ACC112 (cell line): ENCODE measurements at regions not wholly inside any gene's neighbourhood (a gene's known extent, or its start where the extent isn't known, plus 50 kb on each side); places are given as distances from the start of the nearest gene placed in this dataset.

ENCODE experiments used
- H2AFZ ChIP-seq: fragments of 200-600 bp; sonication (generic); one replicate; pipeline ENCODE4 v1.6.0; 2017; ENCODE audit warnings: antibody characterized with exemption, low read length; ENCODE audit not compliant: unreplicated experiment
- H3K27ac ChIP-seq: fragments of 200-600 bp; sonication (generic); 2 replicates; pipeline ENCODE4 v1.5.1; 2014; ENCODE audit warnings: low read depth, mild to moderate bottlenecking, antibody characterized with exemption, low read length, moderate library complexity
- H3K27me3 ChIP-seq: fragments of 200-600 bp; sonication (generic); 2 replicates; pipeline ENCODE4 v1.6.1; 2014; ENCODE audit warnings: mild to moderate bottlenecking, antibody characterized with exemption, low read length, moderate library complexity, mixed read lengths; ENCODE audit not compliant: insufficient read depth
- H3K36me3 ChIP-seq: fragments of 200-600 bp; sonication (generic); 2 replicates; pipeline ENCODE4 v1.6.1; 2016; ENCODE audit warnings: mild to moderate bottlenecking, antibody characterized with exemption, low read length, moderate library complexity, mixed read lengths; ENCODE audit not compliant: insufficient read depth
- H3K4me1 ChIP-seq: fragments of 200-600 bp; sonication (generic); one replicate; pipeline ENCODE4 v1.6.1; 2016; ENCODE audit warnings: low read length, mixed read lengths; ENCODE audit not compliant: insufficient read depth, unreplicated experiment, control insufficient read depth
- H3K4me3 ChIP-seq: fragments of 200-600 bp; sonication (generic); 2 replicates; pipeline ENCODE4 v1.5.1; 2014; ENCODE audit warnings: mild to moderate bottlenecking, low read depth, low read length
- H3K79me2 ChIP-seq: fragments of 200-600 bp; sonication (generic); one replicate; pipeline ENCODE4 v1.6.0; 2016; ENCODE audit warnings: low read length; ENCODE audit not compliant: control insufficient read depth, unreplicated experiment, insufficient read depth

DNA sequence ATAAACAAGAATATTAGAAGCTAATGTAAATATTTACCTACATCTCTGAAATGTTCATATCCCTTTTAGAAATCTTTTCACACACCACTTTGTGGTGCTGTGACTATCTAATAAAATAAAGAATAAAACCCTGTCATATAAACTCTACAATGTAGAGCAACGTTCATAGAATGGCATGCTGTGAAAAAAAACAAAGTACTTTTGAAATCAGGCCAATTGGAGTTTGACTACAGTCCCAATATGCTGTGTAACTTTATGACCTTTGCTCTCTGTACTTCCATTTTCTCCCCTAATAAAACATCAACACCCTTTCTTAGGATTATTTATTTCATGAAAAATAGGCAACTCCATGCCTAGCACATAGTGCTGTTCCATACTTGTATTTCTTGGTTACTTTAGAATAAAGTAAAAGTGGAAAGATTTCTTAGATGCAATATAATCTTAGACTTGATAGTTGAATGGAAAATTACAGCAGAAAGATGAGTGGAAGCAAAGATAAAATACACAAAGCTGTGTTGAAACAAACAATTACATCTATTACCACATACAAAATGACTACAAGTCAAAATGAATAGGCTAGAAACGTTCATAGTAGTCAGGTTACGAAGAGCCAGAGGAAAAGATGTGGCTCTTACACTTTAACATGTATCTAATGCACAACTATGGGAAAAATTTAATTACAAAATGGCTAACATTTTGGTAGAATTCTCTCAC, 613.2 kb upstream of the SLITRK5 start:
- Histone ChIP-seq H2AFZ (no peak overlapping the region), H3K27me3 (no peaks in the 10 kb centered on the region), H3K79me2 (no peaks in the 10 kb centered on the region), H3K4me1 (no peaks in the 10 kb centered on the region), H3K36me3 (no peaks in the 10 kb centered on the region), H3K4me3 (no peak overlapping the region), H3K27ac (no peak overlapping the region)

DNA sequence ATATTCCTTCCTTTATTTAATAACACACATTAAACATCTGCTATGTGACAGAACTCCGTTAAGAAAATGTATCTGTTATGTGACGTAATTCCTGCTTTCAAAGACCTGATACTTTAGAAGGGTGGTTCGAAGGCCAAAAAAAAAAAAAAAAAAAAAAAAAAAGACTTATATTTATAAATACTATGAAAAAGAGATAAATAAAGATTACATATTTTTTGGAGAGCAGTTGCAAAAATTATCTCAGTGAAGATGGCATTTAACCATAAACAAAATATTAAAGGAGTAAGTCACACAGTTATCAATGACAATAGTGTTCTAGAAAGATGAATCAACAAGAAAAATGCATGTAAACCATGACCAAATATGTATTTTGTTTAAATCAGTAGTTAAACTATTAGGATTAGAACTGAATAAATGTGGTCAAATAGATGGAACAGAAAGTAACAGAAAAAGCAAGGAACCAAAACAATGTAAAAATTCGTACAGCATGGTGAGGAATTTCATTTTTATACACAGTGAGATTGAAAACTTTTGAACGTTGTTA, 612.3 kb upstream of the SLITRK5 start:
- Histone ChIP-seq H3K4me1 (no peaks in the 10 kb centered on the region), H3K27me3 (no peaks in the 10 kb centered on the region), H2AFZ (no peak overlapping the region), H3K27ac (no peak overlapping the region), H3K36me3 (no peaks in the 10 kb centered on the region), H3K4me3 (no peak overlapping the region), H3K79me2 (no peaks in the 10 kb centered on the region)

DNA sequence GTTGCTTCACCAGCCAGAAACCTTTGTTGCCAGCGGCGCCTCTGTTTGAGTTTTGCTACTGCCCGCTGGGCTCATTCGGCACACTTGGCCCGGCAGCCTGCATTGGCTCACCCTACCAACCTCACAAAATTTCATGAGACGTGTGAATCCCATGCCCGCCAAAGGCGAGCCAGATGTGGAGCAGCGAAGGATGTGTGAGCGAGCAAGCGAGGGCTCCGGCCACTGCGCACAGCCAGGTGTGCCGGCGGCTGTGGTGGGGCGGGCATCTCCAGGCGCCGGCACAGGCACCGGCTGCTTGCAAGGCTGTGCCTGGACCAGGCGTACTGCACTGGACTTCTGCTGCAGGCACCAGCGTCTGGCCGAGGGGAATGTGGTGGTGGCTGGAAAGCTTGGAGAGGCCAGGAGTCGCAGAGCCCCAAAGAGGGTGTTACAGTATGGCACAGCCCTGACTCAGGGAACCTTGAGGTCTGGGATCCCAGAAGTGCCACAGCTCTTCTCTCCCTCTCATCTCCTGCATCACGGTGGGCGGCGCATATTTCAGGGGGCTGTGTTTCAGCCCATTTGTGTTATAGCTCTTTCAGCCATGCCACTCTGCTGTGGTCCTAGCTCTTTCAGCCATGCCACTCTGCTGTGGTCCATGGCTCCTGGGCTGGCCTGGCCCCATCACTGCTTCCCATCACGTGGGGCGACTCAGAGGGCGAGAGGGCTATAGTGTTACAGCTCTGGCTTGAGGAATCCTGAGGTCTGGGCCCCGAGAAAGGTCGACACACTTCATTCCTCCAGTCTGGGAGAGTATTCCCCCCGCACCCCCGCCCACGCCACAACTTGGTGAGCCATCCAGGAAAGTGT, 592.0 kb upstream of the SLITRK5 start:
- Histone ChIP-seq H3K27ac (no peak overlapping the region), H2AFZ (no peak overlapping the region), H3K4me3 (no peak overlapping the region), H3K27me3 (no peaks in the 10 kb centered on the region), H3K36me3 (no peaks in the 10 kb centered on the region), H3K4me1 (no peaks in the 10 kb centered on the region), H3K79me2 (no peaks in the 10 kb centered on the region)

DNA sequence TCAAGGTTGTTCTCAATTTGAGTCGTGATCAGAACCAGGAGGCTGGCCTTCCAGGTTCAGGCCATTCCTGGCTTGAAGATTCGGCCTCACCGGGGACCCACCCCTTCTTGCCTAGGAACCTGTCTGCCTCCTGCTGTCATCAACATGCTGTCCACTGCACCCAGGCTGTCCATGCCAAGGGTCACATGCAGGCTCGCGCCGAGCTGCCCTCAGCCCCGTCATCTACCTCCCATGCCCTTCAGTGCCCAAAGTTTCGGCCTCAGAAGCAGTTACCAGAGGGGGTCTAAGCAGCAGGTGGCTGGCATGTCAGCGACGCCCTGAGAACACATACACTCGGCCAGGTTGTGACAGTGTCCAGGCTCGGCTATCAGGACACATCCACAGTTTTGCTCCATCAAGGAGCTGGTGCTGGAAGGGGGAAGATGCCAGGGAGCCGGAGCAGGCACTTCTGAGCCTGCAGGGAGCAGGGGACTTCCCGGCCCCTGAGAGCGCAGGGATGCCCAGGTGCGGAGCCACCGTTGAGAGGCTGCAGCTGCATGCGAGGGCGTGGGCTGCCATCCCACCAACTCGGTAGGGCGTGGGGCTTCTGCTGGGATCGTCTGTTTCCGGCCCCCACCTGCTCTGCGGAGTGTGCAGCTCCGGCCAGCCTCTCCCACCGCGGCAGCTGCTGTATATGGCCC, 590.9 kb upstream of the SLITRK5 start:
- no peak overlapping the region for H3K27ac ChIP-seq
- H3K79me2 ChIP-seq = no peaks in the 10 kb centered on the region
- no peak overlapping the region for H2AFZ ChIP-seq
- H3K27me3 ChIP-seq = no peaks in the 10 kb centered on the region
- no peak overlapping the region for H3K4me3 ChIP-seq
- no peaks in the 10 kb centered on the region for H3K36me3 ChIP-seq
- no peaks in the 10 kb centered on the region for H3K4me1 ChIP-seq

DNA sequence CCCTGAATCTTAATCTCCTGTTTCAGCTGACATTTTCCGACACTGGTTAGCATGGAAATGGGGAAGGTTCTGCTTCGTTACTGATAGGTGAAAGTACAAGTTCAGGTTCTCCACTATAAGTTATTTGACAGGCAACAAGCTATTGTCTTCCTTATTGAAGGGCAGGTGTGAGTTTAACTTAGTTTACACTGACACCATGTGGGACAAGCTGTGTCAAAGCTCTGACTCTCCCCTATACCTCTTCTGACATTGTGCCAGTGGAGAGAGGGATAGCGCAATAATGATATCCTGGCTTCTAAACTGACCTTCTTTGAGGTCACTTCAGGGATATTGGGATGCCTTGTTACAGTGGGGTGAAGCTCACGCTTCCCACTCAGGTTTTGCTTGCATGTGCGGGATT, 587.0 kb upstream of the SLITRK5 start:
- Histone ChIP-seq H3K36me3 (no peaks in the 10 kb centered on the region), H3K4me1 (no peaks in the 10 kb centered on the region), H3K27ac (no peak overlapping the region), H3K4me3 (no peak overlapping the region), H3K79me2 (no peaks in the 10 kb centered on the region), H2AFZ (no peak overlapping the region), H3K27me3 (no peaks in the 10 kb centered on the region)

DNA sequence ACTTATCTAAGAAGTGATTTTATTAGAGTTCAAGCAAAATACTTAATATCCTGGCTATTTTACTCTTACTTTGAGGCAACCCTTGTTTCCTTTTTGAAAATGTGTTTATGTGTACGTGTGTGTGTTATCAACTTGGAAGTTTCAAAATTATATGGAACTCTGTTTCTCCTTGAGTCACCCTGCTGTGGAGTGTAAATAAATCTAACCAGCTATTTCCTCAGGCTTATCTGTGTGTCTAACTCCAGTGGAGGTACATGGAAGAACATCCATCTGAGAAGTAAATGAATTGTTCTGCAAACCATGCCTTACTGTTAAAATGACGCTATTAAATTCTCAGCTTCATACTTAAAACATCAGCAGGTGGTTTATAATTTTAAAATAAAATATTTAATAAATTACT, 583.4 kb upstream of the SLITRK5 start:
- Histone ChIP-seq H2AFZ (no peak overlapping the region), H3K36me3 (no peaks in the 10 kb centered on the region), H3K27me3 (no peaks in the 10 kb centered on the region), H3K27ac (no peak overlapping the region), H3K4me3 (no peak overlapping the region), H3K4me1 (no peaks in the 10 kb centered on the region), H3K79me2 (no peaks in the 10 kb centered on the region)

DNA sequence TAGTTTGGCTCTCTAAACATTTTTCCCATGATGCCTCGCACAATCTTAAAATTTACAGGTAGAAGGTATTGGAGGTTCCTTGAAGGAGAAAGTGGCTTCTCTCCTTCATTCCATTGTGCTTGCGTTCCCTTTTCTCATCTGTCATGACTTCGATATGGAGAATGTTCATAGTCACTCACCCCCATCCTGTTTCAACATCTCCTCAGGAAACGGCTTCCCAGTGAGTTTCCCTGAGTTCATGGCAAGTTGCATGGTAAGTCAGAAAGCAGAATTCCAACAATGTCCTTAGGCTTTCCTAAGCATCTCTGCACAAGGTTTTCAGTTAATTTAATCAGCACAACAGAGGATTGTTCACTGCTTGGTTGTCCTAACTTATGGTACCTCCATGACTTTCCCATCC, 581.8 kb upstream of the SLITRK5 start:
- H3K27me3 ChIP-seq = no peaks in the 10 kb centered on the region
- no peak overlapping the region for H3K4me3 ChIP-seq
- no peaks in the 10 kb centered on the region for H3K36me3 ChIP-seq
- H2AFZ ChIP-seq = no peak overlapping the region
- H3K79me2 ChIP-seq = no peaks in the 10 kb centered on the region
- no peaks in the 10 kb centered on the region for H3K4me1 ChIP-seq
- no peak overlapping the region for H3K27ac ChIP-seq

DNA sequence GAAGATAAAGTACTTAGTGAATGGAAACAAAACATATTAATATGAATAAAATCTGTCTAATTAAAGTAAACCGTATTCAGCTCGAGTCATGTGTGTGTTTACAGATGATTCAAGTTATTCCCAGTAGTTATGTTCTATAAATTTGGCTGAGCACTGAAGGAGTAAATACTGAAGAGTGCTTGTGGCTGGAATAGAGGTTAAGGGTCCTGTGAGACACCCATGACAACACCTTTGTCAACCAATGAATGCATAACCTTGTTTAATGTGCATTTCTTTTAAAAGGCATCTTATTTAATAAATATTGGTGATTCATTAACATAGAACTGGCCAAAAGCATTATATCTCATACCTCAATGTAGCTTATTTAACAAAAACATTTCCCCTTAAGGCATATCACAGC, 577.8 kb upstream of the SLITRK5 start:
- Histone ChIP-seq H2AFZ (no peak overlapping the region), H3K36me3 (no peaks in the 10 kb centered on the region), H3K79me2 (no peaks in the 10 kb centered on the region), H3K4me1 (no peaks in the 10 kb centered on the region), H3K27ac (no peak overlapping the region), H3K27me3 (no peaks in the 10 kb centered on the region), H3K4me3 (no peak overlapping the region)

DNA sequence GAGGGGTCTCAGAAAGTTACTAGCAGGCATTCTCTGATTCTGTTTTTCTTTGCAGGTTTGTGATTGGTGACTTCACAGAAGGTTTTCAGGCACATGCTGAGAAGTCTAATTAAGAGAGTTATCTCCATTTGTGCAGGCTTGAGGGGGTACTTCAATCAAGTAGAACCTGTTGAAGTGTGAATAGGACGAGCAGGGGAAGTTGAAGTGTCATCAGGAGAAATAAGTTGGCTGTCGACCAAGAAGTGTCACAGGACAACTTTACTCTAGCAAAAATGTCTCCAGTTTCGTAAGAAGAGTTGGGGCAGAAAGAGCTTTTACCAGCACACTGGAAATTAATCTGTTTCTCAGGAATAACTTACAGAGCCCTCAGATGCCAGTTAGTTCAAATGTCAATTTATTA, 576.5 kb upstream of the SLITRK5 start:
- Histone ChIP-seq H3K36me3 (no peaks in the 10 kb centered on the region), H3K79me2 (no peaks in the 10 kb centered on the region), H3K27ac (no peak overlapping the region), H2AFZ (no peak overlapping the region), H3K4me3 (no peak overlapping the region), H3K27me3 (no peaks in the 10 kb centered on the region), H3K4me1 (no peaks in the 10 kb centered on the region)

DNA sequence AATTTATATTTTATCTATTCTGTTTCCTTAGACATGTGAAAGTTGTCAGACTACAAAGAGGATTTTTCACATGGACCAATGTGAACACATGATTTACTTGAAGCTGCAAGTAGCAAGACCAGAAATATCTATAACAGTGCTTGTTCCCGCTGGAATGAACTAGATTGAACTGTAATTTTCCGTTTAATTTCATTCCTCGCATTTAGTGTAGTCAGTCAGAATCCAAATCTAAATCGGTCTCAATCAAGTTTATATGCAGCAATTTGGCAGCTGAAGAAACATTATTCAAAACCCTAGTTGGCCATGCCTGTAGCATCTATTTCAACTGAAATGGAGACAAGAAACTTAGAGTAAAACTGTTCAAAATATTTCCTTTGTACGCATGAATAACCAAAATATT, 570.7 kb upstream of the SLITRK5 start:
- Histone ChIP-seq H3K79me2 (no peaks in the 10 kb centered on the region), H3K36me3 (no peaks in the 10 kb centered on the region), H2AFZ (no peak overlapping the region), H3K27me3 (no peaks in the 10 kb centered on the region), H3K4me3 (no peak overlapping the region), H3K4me1 (no peaks in the 10 kb centered on the region), H3K27ac (no peak overlapping the region)
